Heart left ventricle (tissue), 13 donors: ENCODE measurements at regions not wholly inside any gene's neighbourhood (a gene's known extent, or its start where the extent isn't known, plus 50 kb on each side); places are given as distances from the start of the nearest gene placed in this dataset.

ENCODE experiments used
- CTCF ChIP-seq, 12 donors: fragments of 200-600 bp; sonication (generic) in 4 of 12; IDR thresholded peaks; one replicate each; pipeline versions ENCODE4 v1.5.0 to v1.8.0; 2018 to 2022; ENCODE audit warnings: antibody characterized with exemption in 12 of 12, mild to moderate bottlenecking in 5 of 12
- POLR2A ChIP-seq, 2 donors: fragments of 450-650 bp; IDR thresholded peaks; one replicate each; pipeline ENCODE4 v1.6.1; 2017; ENCODE audit warnings: antibody characterized with exemption in 2 of 2, mild to moderate bottlenecking in 2 of 2, moderate library complexity in 2 of 2
- donor health status: ischemic (EF 13 %, LVEDD 7.1; RV severe dilation, severe dysfunction).
- donor health status: DM: no; HTN: yes; CAD: no.
- donor health status: DM: no; HTN: no; CAD: no.
- donor health status: ischemic (EF 25% LVEDD 6.9; RV normal size, moderate dysfunction).
- donor health status: ischemic (EF 25% LVEDD 5.7; RV mildly dilated, moderate dysfunction).
- donor health status: ischemic (EF 35%, LVEDD 5.7; RV mildly dilated, moderate dysfunction).
- donor health status: nonischemic (EF 11% LVEDD 7.7; RV severe dilation, severe dysfunction).
- donor health status: DM: yes; HTN: yes; CAD: no.
- donor health status: PGD.
- donor health status: ischemic (EF 29% LVEDD 5.4; RV normal size, mild dysfunction).
- donor health status: nonischemic (EF 23%, LVEDD 6.1; RV moderate dilation, normal function).

GRCh38 chr4:170723171-170723570 is 633.4 kb upstream of the AADAT start:
- TF ChIP-seq CTCF (IDR thresholded peaks at IDR 0.05): no peak
- TF ChIP-seq POLR2A (IDR thresholded peaks at IDR 0.05): no peak
